ENCODE measurements at regions not wholly inside any gene's neighbourhood (a gene's known extent, or its start where the extent isn't known, plus 50 kb on each side); places are given as distances from the start of the nearest gene placed in this dataset.
"Not testable (repeated sequence)": the region's sequence is repeated elsewhere in the genome, so short reads cannot be mapped to it uniquely, and the experiment has no call there.

- DNase-seq (ENCODE audit: low read depth), result no peak
Measured at GRCh38 chr5:104890767-104891166, 1328.2 kb upstream of the NUDT12 start.

- DNase-seq (ENCODE audit: low read depth), result no peak
Measured at GRCh38 chr5:104859437-104859836, 1296.8 kb upstream of the NUDT12 start.

DNA sequence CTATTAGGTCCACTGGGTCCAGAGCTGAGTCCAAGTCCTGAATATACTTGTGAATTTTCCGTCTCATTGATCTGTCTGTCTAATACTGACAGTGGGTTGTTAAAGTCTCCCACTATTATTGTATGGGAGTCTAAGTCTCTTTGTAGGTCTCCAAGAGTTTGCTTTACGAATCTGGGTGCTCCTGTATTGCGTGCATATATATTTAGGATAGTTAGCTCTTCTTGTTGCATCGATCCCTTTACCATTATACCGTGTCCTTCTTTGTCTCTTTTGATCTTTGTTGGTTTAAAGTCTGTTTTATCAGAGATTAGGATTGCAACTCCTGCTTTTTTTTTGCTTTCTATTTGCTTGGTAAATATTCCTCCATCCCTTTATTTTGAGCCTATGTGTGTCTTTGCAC is 1289.5 kb upstream of the NUDT12 start:
- DNase-seq (ENCODE audit: low read depth), result not testable (repeated sequence)

GRCh38 chr5:104845541-104845940 is 1283.0 kb upstream of the NUDT12 start:
- DNase-seq (ENCODE audit: low read depth), result no peak

- no peak for DNase-seq (ENCODE audit: low read depth)
Measured at GRCh38 chr5:104843822-104844221, 1281.2 kb upstream of the NUDT12 start.

DNA sequence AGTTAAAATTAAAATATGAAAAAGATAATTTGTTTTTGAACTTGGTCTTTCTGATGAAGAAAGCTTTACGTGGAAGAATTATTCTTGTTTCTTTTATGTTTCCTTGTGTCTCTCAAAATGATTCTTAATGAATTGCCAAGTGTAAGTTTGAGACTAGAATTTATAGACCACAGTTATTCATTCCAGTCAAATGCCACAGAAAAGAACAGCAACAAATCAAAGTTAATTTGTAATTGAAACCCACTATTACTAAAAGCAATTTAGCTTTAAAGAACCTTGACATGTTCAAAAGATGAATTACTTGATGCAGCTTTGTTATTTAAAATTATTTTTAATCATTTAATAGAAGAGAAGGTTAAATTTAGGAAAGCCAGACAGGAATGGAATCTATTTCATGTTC is 1277.7 kb upstream of the NUDT12 start:
- no peak for DNase-seq (ENCODE audit: low read depth)

- not testable (repeated sequence) for DNase-seq (ENCODE audit: low read depth)
Measured at GRCh38 chr5:104831515-104831914, 1268.9 kb upstream of the NUDT12 start.

- no peak for DNase-seq (ENCODE audit: low read depth)
Measured at GRCh38 chr5:104821606-104822005, 1259.0 kb upstream of the NUDT12 start.

DNA sequence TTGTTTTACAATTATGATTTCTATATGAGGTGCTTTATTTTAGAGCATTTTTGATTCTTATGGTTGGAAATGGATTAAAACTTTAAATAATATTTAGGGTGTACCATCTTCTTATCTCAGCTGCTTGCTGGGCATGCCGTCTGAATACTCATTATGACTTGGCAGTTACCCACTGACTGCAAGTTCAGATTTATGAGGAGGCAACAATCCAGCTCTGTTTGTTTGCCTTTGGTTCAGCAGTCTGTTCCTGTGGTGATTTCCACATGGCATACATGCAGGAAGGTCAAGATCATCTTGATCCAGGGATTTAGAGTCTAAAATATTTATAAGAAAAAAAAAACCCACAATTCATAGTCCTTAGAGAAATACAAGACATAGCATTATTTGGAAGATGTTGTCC is 1254.5 kb upstream of the NUDT12 start:
- DNase-seq (ENCODE audit: low read depth), result no peak

DNA sequence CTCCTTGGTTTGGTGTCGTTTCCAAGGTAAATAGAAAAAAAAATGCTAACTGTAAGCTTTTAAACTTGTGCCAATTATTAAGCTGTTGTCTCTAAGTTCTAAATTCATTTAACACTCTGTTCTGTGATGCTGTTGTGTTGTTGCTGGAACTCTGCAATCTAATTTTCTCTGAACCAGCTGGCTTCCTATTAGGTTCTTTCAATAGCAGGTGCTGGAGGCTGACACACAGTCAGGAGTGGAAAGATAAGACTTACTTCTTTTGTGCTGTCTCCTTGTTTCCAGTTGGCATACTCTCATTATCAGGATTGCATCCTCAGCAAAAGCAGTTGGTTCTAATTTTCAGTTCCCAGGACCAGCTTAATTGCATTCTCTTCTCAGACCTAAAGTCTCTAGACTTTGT is 1252.6 kb upstream of the NUDT12 start:
- no peak for DNase-seq (ENCODE audit: low read depth)

- no peak for DNase-seq (ENCODE audit: low read depth)
Measured at GRCh38 chr5:104800440-104801048, 1238.0 kb upstream of the NUDT12 start.

DNA sequence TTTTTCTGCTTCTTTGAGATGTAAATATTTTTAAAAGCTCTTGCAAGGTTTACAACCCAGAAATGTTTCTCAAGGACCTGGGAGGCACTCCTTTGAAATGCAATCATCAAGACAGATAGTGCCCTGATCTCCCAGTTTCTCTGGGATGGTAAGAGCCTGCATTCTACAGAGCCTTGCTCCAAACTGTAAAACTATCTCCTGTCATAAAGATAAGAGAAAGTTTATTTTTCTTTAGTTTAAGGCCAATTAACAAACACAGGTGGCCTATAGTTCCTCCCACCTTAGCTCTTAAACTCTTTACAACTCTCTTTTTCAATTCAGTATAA is 1231.1 kb upstream of the NUDT12 start:
- DNase-seq (ENCODE audit: low read depth), result no peak

- no peak for DNase-seq (ENCODE audit: low read depth)
Measured at GRCh38 chr5:104793031-104793754, 1230.6 kb upstream of the NUDT12 start.

GRCh38 chr5:104789366-104789765 is 1226.8 kb upstream of the NUDT12 start:
- no peak for DNase-seq (ENCODE audit: low read depth)

DNA sequence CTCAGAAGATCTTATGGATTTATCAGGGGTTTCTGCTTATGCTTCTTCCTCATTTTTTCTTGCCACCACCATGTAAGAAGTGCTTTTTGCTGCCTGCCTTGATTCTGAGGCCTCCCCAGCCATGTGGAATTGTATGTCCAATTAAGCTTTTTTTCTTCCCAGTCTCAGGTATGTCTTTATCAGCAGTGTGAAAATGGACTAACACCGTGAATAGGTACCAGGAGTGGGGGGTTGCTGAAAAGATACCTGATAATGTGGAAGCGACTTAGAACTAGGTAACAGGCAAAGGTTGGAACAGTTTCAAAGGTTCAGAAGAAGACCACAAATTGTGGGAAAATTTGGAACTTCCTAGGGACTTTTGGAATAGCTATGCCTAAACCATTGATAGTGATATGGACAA is 1222.5 kb upstream of the NUDT12 start:
- no peak for DNase-seq (ENCODE audit: low read depth)

- DNase-seq (ENCODE audit: low read depth), result no peak
Measured at GRCh38 chr5:104774372-104774771, 1211.8 kb upstream of the NUDT12 start.

DNA sequence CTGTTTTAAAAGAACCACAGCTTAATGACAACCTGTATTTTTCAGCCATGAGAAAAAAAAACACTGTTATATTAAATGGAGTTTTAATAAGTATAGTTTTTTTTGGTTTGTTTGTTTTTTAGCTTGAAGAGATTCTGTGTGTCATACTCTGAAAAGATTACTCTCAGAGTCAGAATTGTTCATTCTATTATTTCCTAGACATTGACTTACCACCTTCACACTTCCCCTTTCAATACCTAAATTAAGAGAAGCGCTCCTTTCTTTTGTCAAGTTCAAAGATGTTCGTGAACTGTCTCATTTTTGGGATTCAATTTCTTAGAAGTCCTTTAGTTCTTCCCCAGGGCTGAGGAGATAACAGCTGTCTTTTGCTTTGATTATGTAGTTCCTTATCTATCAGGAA is 1201.6 kb upstream of the NUDT12 start:
- no peak for DNase-seq (ENCODE audit: low read depth)

- no peak for DNase-seq (ENCODE audit: low read depth)
Measured at GRCh38 chr5:104763216-104763615, 1200.6 kb upstream of the NUDT12 start.

DNA sequence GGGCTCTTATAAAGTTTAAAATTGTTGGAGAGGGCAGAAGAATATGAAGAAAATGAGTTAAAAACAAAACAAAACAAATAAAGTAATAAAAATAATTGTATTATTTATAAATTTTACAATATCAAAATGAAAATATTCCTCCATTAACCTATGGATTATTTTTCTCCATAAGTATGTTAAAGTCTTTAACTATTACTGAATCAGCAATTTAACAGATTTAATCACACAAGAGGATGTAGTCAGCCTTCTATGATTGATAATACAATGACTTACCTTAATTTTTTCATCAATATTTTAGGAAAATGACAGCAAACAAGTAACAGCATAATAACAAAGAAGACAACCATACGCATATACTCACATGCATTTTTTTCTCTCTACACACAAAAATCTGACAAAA is 1195.3 kb upstream of the NUDT12 start:
- DNase-seq (ENCODE audit: low read depth), result no peak

DNA sequence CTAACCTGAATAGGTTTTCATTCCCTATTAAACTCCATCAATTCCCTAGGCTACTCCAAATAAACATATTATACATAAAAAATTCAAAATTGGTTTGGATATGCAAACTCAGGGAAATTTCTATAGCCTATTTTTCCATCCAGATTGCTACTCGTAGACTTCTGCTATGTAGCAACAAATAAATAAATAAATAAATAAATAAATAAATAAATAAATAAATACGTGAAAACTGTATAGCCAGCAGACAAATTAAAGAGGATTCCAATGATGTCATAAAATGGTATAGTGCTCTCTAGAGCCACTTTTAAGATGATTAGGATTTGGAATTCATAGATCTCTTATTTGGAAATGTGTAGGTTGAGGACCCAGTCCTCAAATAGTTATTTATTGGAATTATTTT is 1193.2 kb upstream of the NUDT12 start:
- DNase-seq (ENCODE audit: low read depth), result no peak

DNA sequence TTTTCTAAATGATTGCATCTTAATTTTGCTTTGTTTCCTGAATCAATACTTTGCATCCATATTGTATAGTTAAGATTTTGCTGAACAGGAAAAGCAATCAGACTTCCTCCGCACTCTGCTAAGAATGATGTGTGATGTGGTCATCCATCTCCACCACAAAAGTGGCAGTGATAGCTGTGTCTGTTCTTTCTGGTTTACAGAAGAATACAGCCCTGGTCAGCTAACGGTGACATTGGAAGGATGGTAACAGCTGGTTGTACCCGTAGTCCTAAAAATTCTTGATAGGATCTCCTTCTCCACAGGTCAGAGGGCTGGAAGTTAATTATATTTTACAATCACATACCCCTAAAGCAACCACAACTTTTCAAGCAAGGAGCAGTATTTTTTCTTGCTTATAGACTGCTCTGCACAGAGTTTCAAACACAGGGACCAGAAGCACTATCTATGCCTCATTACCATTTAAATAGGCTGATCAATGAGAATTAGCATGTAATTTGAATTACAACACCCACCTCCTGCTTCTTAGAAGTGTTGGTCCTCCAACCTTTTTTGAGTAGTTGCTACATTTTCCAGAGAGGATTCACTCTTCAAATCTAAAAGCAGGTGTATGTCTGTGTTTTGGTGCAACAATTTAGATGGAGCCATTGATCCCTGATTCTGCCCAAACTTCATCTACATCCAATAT is 1191.9 kb upstream of the NUDT12 start:
- no peak for DNase-seq (ENCODE audit: low read depth)

- DNase-seq (ENCODE audit: low read depth), result no peak
Measured at GRCh38 chr5:104751969-104752368, 1189.4 kb upstream of the NUDT12 start.

DNA sequence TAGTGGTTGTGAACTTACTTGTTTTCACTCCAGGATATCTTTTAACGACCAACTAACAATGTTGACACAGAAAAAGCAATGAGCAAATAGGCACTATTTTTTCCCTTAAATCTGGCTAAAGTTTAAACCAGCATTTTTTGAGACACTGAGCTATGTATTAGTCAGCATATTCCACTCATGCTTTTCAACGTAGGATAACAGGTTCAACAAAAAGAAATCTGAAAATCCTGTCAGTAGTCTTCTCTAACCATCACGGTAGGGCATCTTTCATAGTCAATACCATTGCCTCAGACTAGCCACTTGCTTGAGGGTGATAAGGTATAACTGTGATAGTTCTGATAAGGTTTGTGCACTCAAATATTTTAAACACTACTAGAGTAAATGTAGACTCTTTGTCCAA is 1177.3 kb upstream of the NUDT12 start:
- DNase-seq (ENCODE audit: low read depth), result no peak

GRCh38 chr5:104739503-104739902 is 1176.9 kb upstream of the NUDT12 start:
- no peak for DNase-seq (ENCODE audit: low read depth)
